Keratinocyte (primary cell): ENCODE measurements at regions not wholly inside any gene's neighbourhood (a gene's known extent, or its start where the extent isn't known, plus 50 kb on each side); places are given as distances from the start of the nearest gene placed in this dataset.

Experiments used
- DNase-seq: peaks from one replicate; pipeline ENCODE4 v3.0.0-alpha.2; 2011; ENCODE audit warnings: low read depth, missing footprints, low spot score
- FAIRE-seq: peaks from 2 replicates; lab custom pipeline; 2011; peaks lifted over from hg19 to GRCh38; lab: Jason Lieb, UNC
- H2AFZ ChIP-seq: 2 replicates; pipeline ENCODE4 v1.6.0; 2012; ENCODE audit warnings: low read length, control low read depth, inconsistent platforms; ENCODE audit not compliant: control insufficient read depth
- H3K27ac ChIP-seq: 2 replicates; pipeline ENCODE4 v1.5.1; 2011; ENCODE audit warnings: low read length; ENCODE audit not compliant: control insufficient read depth, insufficient read depth
- H3K27me3 ChIP-seq: 3 replicates; pipeline ENCODE4 v1.6.0; 2011; ENCODE audit warnings: low read length; ENCODE audit not compliant: control insufficient read depth, insufficient read depth; ENCODE audit errors: extremely low read depth
- H3K36me3 ChIP-seq, 2 experiments: 2 replicates in 1 of 2; 3 replicates in 1 of 2; pipeline ENCODE4 v1.5.1; 2011; ENCODE audit warnings: low read length in 2 of 2, mild to moderate bottlenecking in 1 of 2; ENCODE audit not compliant: control insufficient read depth in 2 of 2, insufficient read depth in 2 of 2; ENCODE audit errors: extremely low read depth in 1 of 2
- H3K4me1 ChIP-seq: 3 replicates; pipeline ENCODE4 v1.5.1; 2011; ENCODE audit warnings: low read length; ENCODE audit not compliant: control insufficient read depth, insufficient read depth; ENCODE audit errors: extremely low read depth
- H3K4me2 ChIP-seq: 3 replicates; pipeline ENCODE4 v1.6.0; 2011; ENCODE audit warnings: low read depth, low read length; ENCODE audit not compliant: control insufficient read depth, insufficient read depth; ENCODE audit errors: extremely low read depth
- H3K4me3 ChIP-seq, 3 experiments: fragments of 200-600 bp in 1 of 3; sonication (generic) in 1 of 3; 2 replicates in 2 of 3; 3 replicates in 1 of 3; pipeline ENCODE4 v1.5.1; 2011 to 2016; ENCODE audit warnings: low read length in 3 of 3, mild to moderate bottlenecking in 3 of 3, control low read depth in 2 of 3, inconsistent platforms in 1 of 3, low read depth in 1 of 3, mixed read lengths in 1 of 3, mixed run types in 1 of 3, moderate library complexity in 1 of 3; ENCODE audit not compliant: control insufficient read depth in 2 of 3, insufficient read depth in 2 of 3; ENCODE audit errors: extremely low read depth in 1 of 3
- H3K79me2 ChIP-seq: 2 replicates; pipeline ENCODE4 v1.6.0; 2012; ENCODE audit warnings: low read length; ENCODE audit not compliant: control insufficient read depth, insufficient read depth
- H3K9ac ChIP-seq: 3 replicates; pipeline ENCODE4 v1.6.0; 2011; ENCODE audit warnings: low read length; ENCODE audit not compliant: control insufficient read depth, insufficient read depth; ENCODE audit errors: extremely low read depth
- H3K9me1 ChIP-seq: 3 replicates; pipeline ENCODE4 v1.6.0; 2011; ENCODE audit warnings: low read length; ENCODE audit not compliant: control insufficient read depth, insufficient read depth; ENCODE audit errors: extremely low read depth
- H3K9me3 ChIP-seq: 2 replicates; pipeline ENCODE4 v1.5.1; 2012; ENCODE audit warnings: low read depth, low read length; ENCODE audit not compliant: control insufficient read depth
- H4K20me1 ChIP-seq: 3 replicates; pipeline ENCODE4 v1.6.0; 2011; ENCODE audit warnings: low read length; ENCODE audit not compliant: control insufficient read depth, insufficient read depth; ENCODE audit errors: extremely low read depth
- EZH2 ChIP-seq: IDR thresholded peaks from one replicate; pipeline ENCODE4 v1.6.1; 2012; ENCODE audit warnings: inconsistent platforms, mild to moderate bottlenecking, low read length, moderate library complexity
- dilution Hi-C: fragments of 300-500 bp; cut with MboI; formaldehyde crosslinking; loops from one replicate; pipeline ENCODE4 v1.7.0; 2020; ENCODE audit warnings: low sequenced_read_pairs; ENCODE audit not compliant: extremely low pct_ligation_motif_present
- TF ChIP-seq, protein P1 (sequence below), 3 experiments: IDR thresholded peaks in 1 of 3; conservative IDR thresholded peaks in 1 of 3; optimal IDR thresholded peaks in 1 of 3; 2 replicates in 2 of 3; 3 replicates in 1 of 3; pipeline versions ENCODE3 to v1.5.1; 2011; ENCODE audit warnings: low read length in 3 of 3, mild to moderate bottlenecking in 3 of 3, moderate library complexity in 2 of 3, control low read depth in 1 of 3, inconsistent platforms in 1 of 3; ENCODE audit not compliant: insufficient read depth in 2 of 3; ENCODE audit errors: extremely low read depth in 1 of 3

- Histone ChIP-seq H3K4me3 (no peak overlapping the region), H3K9me1 (no peaks in the 10 kb centered on the region), H3K27me3 (no peaks in the 10 kb centered on the region), H4K20me1 (no peaks in the 10 kb centered on the region), H3K36me3 (no peaks in the 10 kb centered on the region), H3K4me2 (no peak overlapping the region), H3K79me2 (no peaks in the 10 kb centered on the region), H3K4me1 (no peaks in the 10 kb centered on the region), H3K9me3 (peaks cover 3% of the 10 kb centered on the region), H3K9ac (no peak overlapping the region), H3K27ac (no peak overlapping the region), H2AFZ (no peak overlapping the region)
- dilution Hi-C loops: no loop called here
- no peak for DNase-seq
- FAIRE-seq: no peak
- no peak for TF ChIP-seq EZH2
Measured at GRCh38 chr21:23003951-23004350, 2005.7 kb downstream of the NCAM2 start.

DNA sequence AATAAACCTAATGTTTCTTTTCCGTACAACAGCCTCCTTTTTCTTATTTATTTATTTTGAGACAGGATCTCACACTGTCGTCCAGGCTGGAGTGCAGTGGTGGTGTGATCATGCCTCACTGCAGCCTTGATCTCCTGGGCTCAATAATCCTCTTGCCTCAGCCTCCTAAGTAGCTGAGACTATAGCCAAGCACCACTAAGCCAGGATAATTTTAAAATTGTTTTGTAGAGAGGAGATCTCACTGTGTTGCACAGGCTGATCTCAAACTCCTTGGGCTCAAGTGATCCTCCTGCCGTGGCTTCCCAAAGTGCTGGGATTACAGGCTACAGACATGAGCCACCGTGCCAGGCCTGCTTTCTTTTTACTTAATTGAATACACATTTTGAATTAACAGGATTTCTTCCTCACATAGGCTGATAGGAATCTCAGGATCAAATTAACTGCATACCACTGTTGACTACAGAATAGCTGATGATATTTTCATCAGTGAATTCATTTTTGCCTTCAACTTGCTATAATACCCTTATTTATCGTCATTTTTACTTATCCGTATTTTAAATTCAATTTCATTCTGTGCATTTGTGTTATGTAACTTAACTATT lies 2010.5 kb downstream of the NCAM2 start:
- Histone ChIP-seq H3K4me2 (no peak overlapping the region), H3K36me3 (no peaks in the 10 kb centered on the region), H2AFZ (no peak overlapping the region), H3K27ac (no peak overlapping the region), H3K9me1 (no peaks in the 10 kb centered on the region), H3K4me1 (no peaks in the 10 kb centered on the region), H3K4me3 (no peak overlapping the region), H3K79me2 (no peaks in the 10 kb centered on the region), H4K20me1 (no peaks in the 10 kb centered on the region), H3K9me3 (peaks cover 3% of the 10 kb centered on the region), H3K27me3 (no peaks in the 10 kb centered on the region), H3K9ac (no peak overlapping the region)
- no peak for DNase-seq
- no peak for FAIRE-seq
- dilution Hi-C loops: no loop called here
- TF ChIP-seq EZH2: no peak
- TF ChIP-seq, protein P1, sequence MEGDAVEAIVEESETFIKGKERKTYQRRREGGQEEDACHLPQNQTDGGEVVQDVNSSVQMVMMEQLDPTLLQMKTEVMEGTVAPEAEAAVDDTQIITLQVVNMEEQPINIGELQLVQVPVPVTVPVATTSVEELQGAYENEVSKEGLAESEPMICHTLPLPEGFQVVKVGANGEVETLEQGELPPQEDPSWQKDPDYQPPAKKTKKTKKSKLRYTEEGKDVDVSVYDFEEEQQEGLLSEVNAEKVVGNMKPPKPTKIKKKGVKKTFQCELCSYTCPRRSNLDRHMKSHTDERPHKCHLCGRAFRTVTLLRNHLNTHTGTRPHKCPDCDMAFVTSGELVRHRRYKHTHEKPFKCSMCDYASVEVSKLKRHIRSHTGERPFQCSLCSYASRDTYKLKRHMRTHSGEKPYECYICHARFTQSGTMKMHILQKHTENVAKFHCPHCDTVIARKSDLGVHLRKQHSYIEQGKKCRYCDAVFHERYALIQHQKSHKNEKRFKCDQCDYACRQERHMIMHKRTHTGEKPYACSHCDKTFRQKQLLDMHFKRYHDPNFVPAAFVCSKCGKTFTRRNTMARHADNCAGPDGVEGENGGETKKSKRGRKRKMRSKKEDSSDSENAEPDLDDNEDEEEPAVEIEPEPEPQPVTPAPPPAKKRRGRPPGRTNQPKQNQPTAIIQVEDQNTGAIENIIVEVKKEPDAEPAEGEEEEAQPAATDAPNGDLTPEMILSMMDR (optimal IDR thresholded peaks at IDR 0.05 in 1 of 3, IDR thresholded peaks at IDR 0.05 in 1 of 3, conservative IDR thresholded peaks at IDR 0.05 in 1 of 3; ENCODE audit: extremely low read depth in 1 of 3, insufficient read depth in 2 of 3, low read length in 3 of 3): no peak

- DNase-seq (no peak), FAIRE-seq (no peak)
Measured at GRCh38 chr21:23009360-23009759, 2011.2 kb downstream of the NCAM2 start.

More at GRCh38 chr21:23009360-23009759, 2011.2 kb downstream of the NCAM2 start:
- no peaks in the 10 kb centered on the region for H3K27me3 ChIP-seq
- H2AFZ ChIP-seq: no peak overlapping the region
- H3K4me3 ChIP-seq: no peak overlapping the region
- no peaks in the 10 kb centered on the region for H4K20me1 ChIP-seq
- no peaks in the 10 kb centered on the region for H3K4me1 ChIP-seq
- TF ChIP-seq, protein P1 (optimal IDR thresholded peaks at IDR 0.05 in 1 of 3, IDR thresholded peaks at IDR 0.05 in 1 of 3, conservative IDR thresholded peaks at IDR 0.05 in 1 of 3; ENCODE audit: extremely low read depth in 1 of 3, insufficient read depth in 2 of 3, low read length in 3 of 3): no peak
- no peak for TF ChIP-seq EZH2
- no peak overlapping the region for H3K27ac ChIP-seq
- no peaks in the 10 kb centered on the region for H3K79me2 ChIP-seq
- no peaks in the 10 kb centered on the region for H3K9me1 ChIP-seq
- peaks cover 1% of the 10 kb centered on the region for H3K9me3 ChIP-seq
- no peaks in the 10 kb centered on the region for H3K36me3 ChIP-seq
- H3K4me2 ChIP-seq: no peak overlapping the region
- H3K9ac ChIP-seq: no peak overlapping the region
- dilution Hi-C loops: no loop called here
